ENCODE measurements at regions not wholly inside any gene's neighbourhood (a gene's known extent, or its start where the extent isn't known, plus 50 kb on each side); places are given as distances from the start of the nearest gene placed in this dataset.

- DNase-seq, result no peak
Measured at GRCh38 chr1:60575326-60575977, 501.9 kb upstream of the C1orf87 start.

DNA sequence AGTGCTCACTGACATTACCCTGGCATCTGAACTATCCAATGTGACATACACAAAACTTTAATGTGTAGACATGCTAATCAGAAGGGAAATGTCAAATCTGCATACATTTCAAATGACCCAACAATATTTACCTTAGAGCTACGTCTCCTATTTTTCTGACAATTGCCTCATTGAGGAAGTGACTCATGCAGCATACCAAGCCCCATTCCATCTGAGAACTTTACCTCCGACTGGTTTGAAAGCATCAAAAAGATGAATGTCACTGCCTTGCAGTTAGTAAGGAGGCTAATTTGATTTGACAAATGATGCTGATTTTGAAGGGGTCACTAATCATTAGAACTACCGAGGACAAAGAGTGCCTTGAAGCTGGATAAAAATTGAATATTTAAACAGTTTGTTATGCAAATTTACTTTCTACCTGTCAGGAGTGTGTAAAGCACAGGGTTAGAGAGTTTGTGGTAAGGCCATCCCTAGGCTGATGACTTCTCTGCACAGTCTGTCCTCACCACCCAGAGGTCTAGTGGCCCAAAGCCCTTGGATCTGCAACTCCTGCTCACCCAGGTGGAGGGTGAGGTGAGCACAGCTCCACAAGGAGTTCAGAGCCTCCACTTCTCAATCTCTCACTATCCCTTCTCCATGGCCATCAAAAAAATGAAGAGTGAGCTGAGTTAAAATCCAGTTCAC is 500.3 kb upstream of the C1orf87 start:
- no peak for DNase-seq

DNA sequence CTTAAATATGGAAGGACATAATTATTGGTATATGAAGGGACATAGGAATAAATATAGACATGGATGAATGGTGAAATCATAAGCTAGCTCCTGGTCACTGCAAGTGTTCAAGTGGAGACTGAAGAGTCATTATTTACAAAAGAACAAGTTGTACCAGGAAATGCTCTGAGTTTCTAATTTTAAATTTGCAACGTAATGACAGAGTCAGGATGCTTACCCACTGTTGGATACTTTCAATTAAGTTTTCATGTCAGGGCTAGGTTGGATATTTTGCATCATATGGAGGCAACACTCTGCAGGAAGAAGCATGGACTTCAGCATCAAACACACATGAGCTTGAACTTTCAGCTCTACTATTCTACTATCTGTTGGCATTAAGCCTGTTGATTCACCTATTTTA is 499.6 kb upstream of the C1orf87 start:
- DNase-seq, result no peak

- no peak for DNase-seq
Measured at GRCh38 chr1:60572378-60572777, 498.8 kb upstream of the C1orf87 start.

GRCh38 chr1:60571811-60572210 is 498.2 kb upstream of the C1orf87 start:
- no peak for DNase-seq

DNA sequence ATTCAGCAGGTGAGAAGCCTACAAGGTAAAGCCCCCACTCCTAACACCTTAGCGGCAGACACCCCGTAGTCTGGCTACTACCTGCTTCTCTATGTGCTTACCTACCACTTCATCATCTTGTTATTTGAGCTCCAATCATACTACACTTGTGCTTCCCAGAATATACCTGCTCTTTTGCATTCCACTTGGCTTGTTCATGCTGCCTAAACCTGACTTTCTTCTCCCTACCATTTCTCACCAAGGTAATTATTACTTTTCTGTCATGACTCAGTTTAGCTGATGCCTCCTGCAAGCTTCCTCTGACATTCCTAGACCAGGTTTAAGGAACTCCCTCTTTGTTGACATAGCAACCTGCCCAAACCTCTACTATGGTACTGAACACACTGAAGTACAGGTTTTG is 495.6 kb upstream of the C1orf87 start:
- DNase-seq, result no peak

DNA sequence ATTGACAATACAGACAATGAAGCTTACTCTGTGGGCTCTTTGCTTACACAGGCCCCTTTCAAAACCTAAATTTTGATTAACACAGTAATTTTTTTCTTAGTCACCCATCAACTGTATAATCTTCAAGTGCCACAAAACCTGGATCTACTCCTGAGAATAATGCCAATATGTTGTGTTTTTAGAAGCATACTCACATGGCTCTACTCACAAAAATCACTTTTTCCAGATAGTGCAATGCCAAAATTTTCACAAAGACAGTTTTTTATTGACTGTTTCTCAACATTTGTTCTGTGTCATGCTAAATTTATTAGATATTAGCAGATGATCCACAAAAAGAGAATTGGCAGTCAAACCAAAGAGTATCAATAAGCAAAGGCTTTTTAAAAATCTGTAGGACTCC is 493.7 kb upstream of the C1orf87 start:
- no peak for DNase-seq

GRCh38 chr1:60564916-60565750 is 491.6 kb upstream of the C1orf87 start:
- DNase-seq, result no peak

GRCh38 chr1:60563777-60564535 is 490.4 kb upstream of the C1orf87 start:
- no peak for DNase-seq

DNA sequence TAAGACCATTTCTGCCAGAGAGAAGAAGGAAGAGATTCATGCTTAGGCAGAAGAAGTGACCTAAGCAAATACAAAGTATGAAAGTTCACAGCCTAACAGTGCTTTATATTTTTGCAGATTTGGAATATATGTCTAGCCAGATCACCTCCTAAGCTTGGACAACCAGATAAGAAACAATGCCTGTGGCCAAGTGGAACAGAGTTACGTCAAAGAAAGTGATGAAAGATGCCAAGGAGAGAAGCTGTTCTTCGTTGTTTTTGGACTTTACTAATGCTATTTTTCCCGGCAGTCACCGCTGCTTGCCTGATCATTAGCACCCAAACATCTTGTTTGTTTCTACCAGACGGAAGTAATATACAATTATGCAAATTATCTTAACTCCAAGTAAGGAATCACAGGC is 489.2 kb upstream of the C1orf87 start:
- no peak for DNase-seq

GRCh38 chr1:60560701-60561100 is 487.1 kb upstream of the C1orf87 start:
- no peak for DNase-seq

- no peak for DNase-seq
Measured at GRCh38 chr1:60558236-60558635, 484.7 kb upstream of the C1orf87 start.

GRCh38 chr1:60553730-60554129 is 480.2 kb upstream of the C1orf87 start:
- no peak for DNase-seq

DNA sequence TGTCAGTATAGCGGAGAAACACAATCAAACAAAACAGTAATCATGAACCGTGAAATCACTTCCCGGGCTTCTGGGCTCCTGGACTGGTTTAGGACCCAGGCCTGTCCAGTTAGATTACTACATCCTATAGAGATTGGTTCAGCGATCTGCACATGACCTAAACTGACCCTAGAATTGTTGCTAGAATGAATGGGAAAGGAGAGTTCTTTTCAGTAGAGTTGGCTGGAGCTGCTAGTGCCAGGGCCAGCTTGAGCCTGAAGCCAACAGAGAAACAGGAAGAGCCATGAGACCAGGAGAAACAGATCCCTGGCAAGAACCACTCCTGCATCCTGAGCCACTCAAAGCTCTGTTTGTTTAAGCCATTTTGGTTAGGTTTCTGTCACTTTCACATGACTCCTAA is 474.3 kb upstream of the C1orf87 start:
- DNase-seq, result no peak

GRCh38 chr1:60541831-60542532 is 468.4 kb upstream of the C1orf87 start:
- no peak for DNase-seq

DNA sequence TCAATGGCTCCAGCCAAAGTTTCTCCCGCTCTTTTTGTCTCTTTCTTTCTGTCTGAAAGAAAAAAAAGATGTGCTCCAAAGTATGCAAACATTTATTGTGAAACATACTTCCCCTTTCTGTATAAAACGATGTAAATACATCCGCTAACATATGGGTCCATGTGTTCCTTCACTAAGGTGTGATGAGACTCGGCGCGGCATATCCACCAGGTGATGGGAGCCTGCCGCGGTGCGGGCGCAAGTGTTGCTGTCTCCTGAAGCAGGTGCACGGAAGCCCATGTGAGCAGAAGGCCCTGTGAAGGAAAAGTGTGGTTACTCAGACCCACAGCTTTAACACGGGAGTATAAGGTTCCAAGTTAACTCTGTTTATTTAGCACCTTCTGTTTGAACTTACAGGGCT is 466.6 kb upstream of the C1orf87 start:
- no peak for DNase-seq

DNA sequence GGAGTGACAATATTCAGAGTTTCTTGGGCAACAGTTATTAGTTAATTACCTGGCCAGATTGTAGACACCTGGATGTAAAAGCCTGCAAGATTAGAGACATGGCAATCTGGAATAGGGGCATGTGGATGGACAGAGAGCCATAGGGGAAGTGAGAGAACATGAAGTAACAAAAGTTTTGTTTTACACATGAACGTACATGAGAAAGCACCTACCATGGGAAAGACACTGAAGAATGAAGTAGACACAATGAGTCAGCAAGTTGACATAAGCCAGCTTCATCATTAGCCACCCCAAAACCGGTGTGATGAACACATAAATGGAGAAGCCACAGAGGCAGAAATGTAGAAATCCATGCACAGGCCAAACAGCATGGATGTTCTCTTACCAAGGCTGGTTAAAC is 462.1 kb upstream of the C1orf87 start:
- DNase-seq, result no peak

- no peak for DNase-seq
Measured at GRCh38 chr1:60527567-60527966, 454.0 kb upstream of the C1orf87 start.

DNA sequence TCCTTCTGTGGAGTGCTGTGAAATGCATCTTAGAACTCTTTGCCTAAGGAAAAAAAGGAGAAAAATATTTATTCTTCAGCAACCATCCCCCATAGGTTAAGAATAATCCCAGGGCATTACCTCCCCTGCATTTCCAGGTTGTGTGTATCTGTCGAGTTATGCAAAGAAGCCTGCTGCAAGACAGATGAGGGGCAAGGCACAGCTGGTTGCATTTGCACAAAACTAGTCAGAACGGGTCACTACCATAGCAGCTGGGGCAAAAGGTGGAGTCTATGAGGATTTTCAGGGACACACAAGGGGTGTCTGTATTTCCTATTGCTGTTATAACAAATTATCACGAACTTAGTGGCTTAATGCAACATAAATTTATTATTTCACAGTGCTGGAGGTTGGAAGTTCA is 443.4 kb upstream of the C1orf87 start:
- DNase-seq, result no peak

GRCh38 chr1:60510162-60510561 is 436.6 kb upstream of the C1orf87 start:
- no peak for DNase-seq

- no peak for DNase-seq
Measured at GRCh38 chr1:60504206-60504840, 430.8 kb upstream of the C1orf87 start.

DNA sequence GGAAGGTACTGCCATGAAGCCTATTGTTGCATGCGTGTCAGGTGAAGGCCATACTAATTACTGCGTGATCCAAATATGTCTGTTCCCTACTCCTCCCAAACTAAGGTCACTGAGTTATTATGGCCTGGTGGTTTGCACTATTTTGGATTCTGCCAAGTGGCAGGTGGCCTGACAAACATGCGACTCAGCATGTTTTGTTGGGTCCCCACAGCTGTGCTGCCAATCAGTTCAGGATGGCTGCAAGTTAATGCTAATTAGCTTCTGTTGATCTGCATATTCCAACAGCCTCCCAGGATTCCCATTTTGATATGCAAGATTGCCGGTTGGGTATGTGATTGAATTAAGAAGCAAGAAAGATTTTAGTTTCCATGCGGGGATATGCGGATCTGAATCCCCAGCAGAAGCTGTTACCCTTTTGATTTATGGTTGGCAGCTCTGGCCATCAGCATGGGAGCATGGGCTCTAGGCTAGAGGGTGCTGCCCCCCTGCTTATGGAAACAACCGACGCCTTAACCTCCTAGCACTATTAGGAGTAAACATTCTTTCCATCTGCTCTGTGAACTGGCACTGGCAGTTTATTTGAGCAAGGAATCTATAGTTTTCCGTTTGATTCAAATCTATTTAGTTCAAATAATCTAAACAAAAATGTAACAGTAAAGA is 429.8 kb upstream of the C1orf87 start:
- DNase-seq, result no peak
